SK-N-MC (cell line): ENCODE measurements at regions not wholly inside any gene's neighbourhood (a gene's known extent, or its start where the extent isn't known, plus 50 kb on each side); places are given as distances from the start of the nearest gene placed in this dataset.

Source experiments
- EZH2 ChIP-seq: fragments of 200-600 bp; sonication (generic); IDR thresholded peaks from one replicate; pipeline ENCODE4 v1.6.1; 2017; ENCODE audit warnings: antibody characterized with exemption
- FOXP2 ChIP-seq: optimal IDR thresholded peaks from 2 replicates; pipeline ENCODE3; 2011; ENCODE audit warnings: mild to moderate bottlenecking, moderate library complexity; ENCODE audit not compliant: insufficient read depth; ENCODE audit errors: extremely low read length, control extremely low read depth
- POLR2AphosphoS5 ChIP-seq: IDR thresholded peaks from 2 replicates; pipeline ENCODE4 v1.6.1; 2012; ENCODE audit warnings: mild to moderate bottlenecking, low read depth, low read length, borderline replicate concordance

DNA sequence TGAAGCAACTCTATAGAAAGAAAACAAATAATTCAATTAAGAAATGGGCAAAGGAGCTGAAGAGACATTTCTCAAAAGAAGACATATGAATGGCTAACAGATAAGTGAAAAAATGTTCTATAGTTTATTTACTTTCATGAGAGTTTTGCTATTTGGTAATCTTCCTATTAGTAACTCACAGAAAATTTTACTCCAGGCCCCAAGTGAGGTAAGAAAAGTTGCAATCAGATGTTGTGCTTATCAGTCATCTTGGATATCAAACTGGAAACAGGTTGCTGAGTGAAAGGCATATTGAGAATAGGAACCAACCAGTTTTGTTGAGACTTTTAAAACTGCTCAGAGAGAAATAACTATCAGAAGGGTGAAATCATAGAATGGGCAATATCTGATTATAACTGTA, 1179.0 kb upstream of the ACVR2A start:
- TF ChIP-seq EZH2, result no peak
- TF ChIP-seq POLR2AphosphoS5, result no peak
- TF ChIP-seq FOXP2, result no peak
